ENCODE measurements at regions not wholly inside any gene's neighbourhood (a gene's known extent, or its start where the extent isn't known, plus 50 kb on each side); places are given as distances from the start of the nearest gene placed in this dataset.

GRCh38 chr6:4606016-4606415, 170.2 kb upstream of the CDYL start:
- Histone ChIP-seq H3K9me3 (no peaks in the 10 kb centered on the region), H3K4me1 (peaks cover 0 to 14% of the 10 kb centered on the region in 2 donors), H3K27ac (no peak overlapping the region), H3K4me3 (no peak overlapping the region), H3K36me3 (no peaks in the 10 kb centered on the region), H3K27me3 (no peaks in the 10 kb centered on the region)
- DNase-seq (ENCODE audit: low spot score), result no peak
- TF ChIP-seq CTCF (IDR thresholded peaks at IDR 0.05), result no peak

GRCh38 chr6:4603856-4604369, 172.3 kb upstream of the CDYL start:
- Histone ChIP-seq H3K27ac (no peak overlapping the region), H3K36me3 (no peaks in the 10 kb centered on the region), H3K9me3 (no peaks in the 10 kb centered on the region), H3K4me1 (peaks cover 0 to 7% of the 10 kb centered on the region in 2 donors), H3K4me3 (no peak overlapping the region), H3K27me3 (no peaks in the 10 kb centered on the region)
- DNase-seq (ENCODE audit: low spot score), result no peak
- no peak for TF ChIP-seq CTCF (IDR thresholded peaks at IDR 0.05)

GRCh38 chr6:4603291-4603690, 172.9 kb upstream of the CDYL start:
- Histone ChIP-seq H3K27ac (no peak overlapping the region), H3K4me1 (peaks cover 0 to 7% of the 10 kb centered on the region in 2 donors), H3K27me3 (no peaks in the 10 kb centered on the region), H3K36me3 (no peaks in the 10 kb centered on the region), H3K4me3 (no peak overlapping the region), H3K9me3 (no peaks in the 10 kb centered on the region)
- no peak for TF ChIP-seq CTCF (IDR thresholded peaks at IDR 0.05)
- DNase-seq (ENCODE audit: low spot score), result peak; percentile 80

GRCh38 chr6:4599924-4600323, 176.3 kb upstream of the CDYL start:
- no peaks in the 10 kb centered on the region for H3K9me3 ChIP-seq
- H3K4me1 ChIP-seq, result no peaks in the 10 kb centered on the region
- H3K27me3 ChIP-seq, result no peaks in the 10 kb centered on the region
- H3K36me3 ChIP-seq, result no peaks in the 10 kb centered on the region
- no peak overlapping the region for H3K27ac ChIP-seq
- no peak for TF ChIP-seq CTCF (IDR thresholded peaks at IDR 0.05)
- H3K4me3 ChIP-seq, result no peak overlapping the region
- no peak for DNase-seq (ENCODE audit: low spot score)

GRCh38 chr6:4598384-4598995, 177.7 kb upstream of the CDYL start:
- no peaks in the 10 kb centered on the region for H3K27me3 ChIP-seq
- no peaks in the 10 kb centered on the region for H3K4me1 ChIP-seq
- DNase-seq (ENCODE audit: low spot score), result no peak
- no peaks in the 10 kb centered on the region for H3K36me3 ChIP-seq
- H3K9me3 ChIP-seq, result no peaks in the 10 kb centered on the region
- TF ChIP-seq CTCF (IDR thresholded peaks at IDR 0.05), result no peak
- H3K4me3 ChIP-seq, result no peak overlapping the region
- H3K27ac ChIP-seq, result no peak overlapping the region

DNA sequence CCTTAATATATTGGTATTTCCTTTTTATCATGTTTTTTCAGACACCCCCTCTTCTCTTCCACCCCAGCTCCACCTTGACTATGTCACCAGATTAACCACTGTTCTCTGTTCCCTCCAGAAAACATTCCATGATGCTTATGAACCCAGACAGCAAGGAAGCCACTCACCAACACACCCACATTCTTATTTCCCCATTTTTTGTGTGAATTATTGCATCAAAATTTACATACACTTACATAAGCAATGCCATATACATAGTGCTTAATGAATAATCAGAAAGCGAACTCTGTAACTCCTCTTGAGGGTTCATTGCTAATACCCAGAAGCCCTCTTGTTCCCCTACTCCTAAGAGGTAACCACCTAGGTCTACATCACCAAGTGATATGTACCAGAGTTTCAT, 182.3 kb upstream of the CDYL start:
- Histone ChIP-seq H3K4me1 (no peaks in the 10 kb centered on the region), H3K4me3 (no peak overlapping the region), H3K36me3 (no peaks in the 10 kb centered on the region), H3K27me3 (no peaks in the 10 kb centered on the region), H3K27ac (no peak overlapping the region), H3K9me3 (no peaks in the 10 kb centered on the region)
- DNase-seq (ENCODE audit: low spot score), result no peak
- TF ChIP-seq CTCF (IDR thresholded peaks at IDR 0.05), result no peak

Measured in right atrium auricular region (tissue), 2 donors.